OCI-LY3 (cell line): ENCODE measurements at regions not wholly inside any gene's neighbourhood (a gene's known extent, or its start where the extent isn't known, plus 50 kb on each side); places are given as distances from the start of the nearest gene placed in this dataset.

Experiments
- H2AFZ ChIP-seq: fragments of 200-600, 300-600 bp; shearing (Covaris generic); 2 replicates; pipeline ENCODE4 v1.6.0; 2014; ENCODE audit warnings: antibody characterized with exemption, low read depth, low read length
- H3K27ac ChIP-seq: fragments of 200-600, 300-600 bp; sonication (generic); 2 replicates; pipeline ENCODE4 v1.5.1; 2014; ENCODE audit warnings: mild to moderate bottlenecking, low read length, moderate library complexity, mixed read lengths
- H3K27me3 ChIP-seq: fragments of 200-600, 300-600 bp; sonication (generic); 2 replicates; pipeline ENCODE4 v1.6.1; 2014; ENCODE audit warnings: low read depth, low read length, mixed read lengths
- H3K36me3 ChIP-seq: fragments of 200-600, 300-600 bp; sonication (generic); replicated peaks from 2 replicates; pipeline ENCODE3; 2014; ENCODE audit warnings: low read depth, low read length, mixed read lengths
- H3K4me1 ChIP-seq: fragments of 300-600, 200-600 bp; sonication (generic); 2 replicates; pipeline ENCODE4 v1.6.1; 2014; ENCODE audit warnings: low read length, mixed read lengths
- H3K4me2 ChIP-seq: fragments of 200-600, 300-600 bp; sonication (generic); 2 replicates; pipeline ENCODE4 v1.6.1; 2014; ENCODE audit warnings: low read length, mixed read lengths
- H3K4me3 ChIP-seq: fragments of 300-600, 200-600 bp; sonication (generic); 2 replicates; pipeline ENCODE4 v1.5.1; 2014; ENCODE audit warnings: antibody characterized with exemption, mild to moderate bottlenecking, low read length, moderate library complexity
- H3K79me2 ChIP-seq: fragments of 300-600, 200-600 bp; shearing (Covaris generic); 2 replicates; pipeline ENCODE4 v1.6.1; 2014; ENCODE audit warnings: mild to moderate bottlenecking, low read length, mixed read lengths
- H3K9ac ChIP-seq: fragments of 300-600, 200-600 bp; shearing (Covaris generic); 2 replicates; pipeline ENCODE4 v1.6.0; 2014; ENCODE audit warnings: mild to moderate bottlenecking, low read length, moderate library complexity
- H3K9me3 ChIP-seq: fragments of 200-600, 300-600 bp; shearing (Covaris generic); 2 replicates; pipeline ENCODE4 v1.6.1; 2014; ENCODE audit warnings: low read length, mixed read lengths; ENCODE audit not compliant: insufficient read depth
- H4K20me1 ChIP-seq: fragments of 200-600, 300-600 bp; sonication (generic); 2 replicates; pipeline ENCODE4 v1.6.1; 2016; ENCODE audit warnings: low read length, mixed read lengths; ENCODE audit not compliant: insufficient read depth
- EZH2phosphoT487 ChIP-seq: fragments of 200-600 bp; shearing (Covaris generic); IDR thresholded peaks from 2 replicates; pipeline ENCODE4 v1.6.1; 2018; ENCODE audit warnings: antibody characterized with exemption, mixed run types, low read depth
- TF ChIP-seq, protein P1 (sequence below): fragments of 200-600, 300-600 bp; sonication (generic); IDR thresholded peaks from 2 replicates; pipeline ENCODE4 v1.5.1; 2014; ENCODE audit warnings: antibody characterized with exemption, low read length, low read depth

- no peak overlapping the region for H3K4me2 ChIP-seq
- TF ChIP-seq, protein P1, sequence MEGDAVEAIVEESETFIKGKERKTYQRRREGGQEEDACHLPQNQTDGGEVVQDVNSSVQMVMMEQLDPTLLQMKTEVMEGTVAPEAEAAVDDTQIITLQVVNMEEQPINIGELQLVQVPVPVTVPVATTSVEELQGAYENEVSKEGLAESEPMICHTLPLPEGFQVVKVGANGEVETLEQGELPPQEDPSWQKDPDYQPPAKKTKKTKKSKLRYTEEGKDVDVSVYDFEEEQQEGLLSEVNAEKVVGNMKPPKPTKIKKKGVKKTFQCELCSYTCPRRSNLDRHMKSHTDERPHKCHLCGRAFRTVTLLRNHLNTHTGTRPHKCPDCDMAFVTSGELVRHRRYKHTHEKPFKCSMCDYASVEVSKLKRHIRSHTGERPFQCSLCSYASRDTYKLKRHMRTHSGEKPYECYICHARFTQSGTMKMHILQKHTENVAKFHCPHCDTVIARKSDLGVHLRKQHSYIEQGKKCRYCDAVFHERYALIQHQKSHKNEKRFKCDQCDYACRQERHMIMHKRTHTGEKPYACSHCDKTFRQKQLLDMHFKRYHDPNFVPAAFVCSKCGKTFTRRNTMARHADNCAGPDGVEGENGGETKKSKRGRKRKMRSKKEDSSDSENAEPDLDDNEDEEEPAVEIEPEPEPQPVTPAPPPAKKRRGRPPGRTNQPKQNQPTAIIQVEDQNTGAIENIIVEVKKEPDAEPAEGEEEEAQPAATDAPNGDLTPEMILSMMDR: no peak
- TF ChIP-seq EZH2phosphoT487: no peak
- H4K20me1 ChIP-seq: no peaks in the 10 kb centered on the region
- H3K79me2 ChIP-seq: no peaks in the 10 kb centered on the region
- no peaks in the 10 kb centered on the region for H3K36me3 ChIP-seq
- H3K4me3 ChIP-seq: no peak overlapping the region
- H3K27me3 ChIP-seq: no peaks in the 10 kb centered on the region
- H2AFZ ChIP-seq: no peak overlapping the region
- 0 out of 2 replicates have a peak, but pooled peaks cover 3% of the 10 kb centered on the region for H3K9me3 ChIP-seq
- H3K4me1 ChIP-seq: peaks cover 6% of the 10 kb centered on the region; the same call in 1 of the 2 replicates
- no peak overlapping the region for H3K27ac ChIP-seq
- H3K9ac ChIP-seq: no peak overlapping the region
Observed at GRCh38 chr13:81031996-81032395, 691.1 kb upstream of the SPRY2 start.

GRCh38 chr13:81025091-81025490 lies 684.2 kb upstream of the SPRY2 start:
- Histone ChIP-seq H3K4me1 (no peaks in the 10 kb centered on the region), H3K27me3 (no peaks in the 10 kb centered on the region), H3K36me3 (peaks cover 4% of the 10 kb centered on the region), H3K9ac (no peak overlapping the region), H3K79me2 (no peaks in the 10 kb centered on the region), H3K4me2 (no peak overlapping the region), H3K9me3 (peaks cover 16% of the 10 kb centered on the region; the same call in 1 of the 2 replicates), H4K20me1 (no peaks in the 10 kb centered on the region), H3K27ac (no peak overlapping the region), H3K4me3 (no peak overlapping the region), H2AFZ (no peak overlapping the region)
- no peak for TF ChIP-seq EZH2phosphoT487
- TF ChIP-seq, protein P1: no peak

DNA sequence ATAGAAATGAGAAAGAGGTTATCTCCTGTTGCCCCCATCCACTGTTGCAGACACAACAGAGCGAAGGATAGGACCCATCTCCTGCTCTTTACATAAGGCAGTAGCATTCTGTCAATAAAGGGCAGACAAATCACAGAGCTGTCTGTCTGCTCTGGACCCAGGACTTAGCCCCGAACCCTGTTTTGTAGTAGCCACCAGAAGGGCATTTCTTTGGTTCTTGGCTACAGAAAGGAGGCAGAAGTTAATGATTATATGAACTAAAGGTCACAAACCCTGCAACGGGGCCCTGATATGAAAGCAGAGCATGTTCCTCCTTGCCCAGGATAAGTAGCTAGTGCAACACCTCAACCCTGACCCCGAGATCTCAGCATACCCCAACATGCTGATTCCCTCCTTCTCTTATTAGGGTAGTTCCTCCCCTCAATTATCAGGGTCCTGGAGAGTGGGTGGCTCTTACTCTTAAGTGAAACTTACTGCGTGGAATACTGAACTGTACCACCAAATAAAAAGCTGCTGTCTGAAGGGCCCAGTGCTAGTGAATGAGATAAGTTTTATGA lies 680.4 kb upstream of the SPRY2 start:
- H3K36me3 ChIP-seq: peaks cover 4% of the 10 kb centered on the region
- no peak overlapping the region for H3K9ac ChIP-seq
- TF ChIP-seq, protein P1: no peak
- no peak for TF ChIP-seq EZH2phosphoT487
- no peak overlapping the region for H3K4me3 ChIP-seq
- H2AFZ ChIP-seq: no peak overlapping the region
- no peak overlapping the region for H3K4me2 ChIP-seq
- no peaks in the 10 kb centered on the region for H3K27me3 ChIP-seq
- H3K27ac ChIP-seq: no peak overlapping the region
- no peaks in the 10 kb centered on the region for H3K79me2 ChIP-seq
- H3K9me3 ChIP-seq: peaks cover 16% of the 10 kb centered on the region; the same call in 1 of the 2 replicates
- no peaks in the 10 kb centered on the region for H3K4me1 ChIP-seq
- no peaks in the 10 kb centered on the region for H4K20me1 ChIP-seq

- 0 out of 2 replicates have a peak overlapping the region, but pooled peaks have one; percentile 11 for H2AFZ ChIP-seq
- no peak for TF ChIP-seq EZH2phosphoT487
- TF ChIP-seq, protein P1: no peak
- H3K4me3 ChIP-seq: no peak overlapping the region
- H3K27ac ChIP-seq: no peak overlapping the region
- H3K9ac ChIP-seq: no peak overlapping the region
- H3K27me3 ChIP-seq: no peaks in the 10 kb centered on the region
- H3K4me1 ChIP-seq: no peaks in the 10 kb centered on the region
- H3K9me3 ChIP-seq: peaks cover 16% of the 10 kb centered on the region; the same call in 1 of the 2 replicates
- peaks cover 4% of the 10 kb centered on the region for H3K36me3 ChIP-seq
- H3K79me2 ChIP-seq: no peaks in the 10 kb centered on the region
- no peaks in the 10 kb centered on the region for H4K20me1 ChIP-seq
- H3K4me2 ChIP-seq: no peak overlapping the region
Observed at GRCh38 chr13:81020010-81020409, 679.1 kb upstream of the SPRY2 start.
